Left lung (tissue), 4 donors: ENCODE measurements at regions not wholly inside any gene's neighbourhood (a gene's known extent, or its start where the extent isn't known, plus 50 kb on each side); places are given as distances from the start of the nearest gene placed in this dataset.
"Not testable (repeated sequence)": the region's sequence is repeated elsewhere in the genome, so short reads cannot be mapped to it uniquely, and the experiment has no call there.

Source experiments
- ATAC-seq: fragments of 200-7000 bp; cut with Tn5 transposase; one replicate; pipeline ENCODE4 v1.9.1; 2020; ENCODE audit warnings: moderate library complexity
- DNase-seq, 4 donors: peaks; one replicate each; pipeline ENCODE4 v3.0.0-alpha.2; 2013 to 2020
- H3K27ac ChIP-seq, 2 donors: fragments of 200-600 bp; sonication (generic) in 1 of 2; one replicate each; pipeline versions ENCODE4 v1.5.0 to v1.8.0; 2020 to 2021
- H3K27me3 ChIP-seq, 2 donors: fragments of 200-600 bp; sonication (generic) in 1 of 2; one replicate each; pipeline versions ENCODE4 v1.5.0 to v1.8.0; 2020 to 2021
- H3K36me3 ChIP-seq, 2 donors: fragments of 200-600 bp; sonication (generic) in 1 of 2; one replicate each; pipeline versions ENCODE4 v1.5.0 to v1.8.0; 2020 to 2021
- H3K4me1 ChIP-seq, 2 donors: fragments of 200-600 bp; one replicate each; pipeline ENCODE4 v1.8.0; 2021
- H3K4me3 ChIP-seq, 2 donors: fragments of 200-600 bp; sonication (generic) in 1 of 2; one replicate each; pipeline versions ENCODE4 v1.5.0 to v1.8.0; 2020 to 2021; ENCODE audit warnings: mild to moderate bottlenecking in 1 of 2
- H3K9me3 ChIP-seq, 2 donors: fragments of 200-600 bp; sonication (generic) in 1 of 2; one replicate each; pipeline versions ENCODE4 v1.5.0 to v1.8.0; 2020 to 2021
- CTCF ChIP-seq, 2 donors: fragments of 200-600 bp; sonication (generic) in 1 of 2; IDR thresholded peaks; one replicate each; pipeline versions ENCODE4 v1.5.0 to v1.8.0; 2021; ENCODE audit warnings: antibody characterized with exemption in 2 of 2
- intact Hi-C, 2 donors: fragments of 100-400 bp; cut with DNase I; formaldehyde crosslinking; loops; one replicate each; pipeline versions ENCODE4 v1.11.2 to v1.14.2; 2022
- donor health status: DM: no; HTN: yes; CAD: no.
- donor health status: DM: no; HTN: no; CAD: no.

GRCh38 chr5:39660020-39660419, 235.2 kb upstream of the DAB2 start:
- Histone ChIP-seq H3K4me3 (no peak overlapping the region), H3K9me3 (peaks cover 0 to 1% of the 10 kb centered on the region in 2 donors), H3K27me3 (no peaks in the 10 kb centered on the region), H3K36me3 (no peaks in the 10 kb centered on the region), H3K4me1 (no peaks in the 10 kb centered on the region), H3K27ac (no peak overlapping the region)
- no peak for TF ChIP-seq CTCF (IDR thresholded peaks at IDR 0.05)
- DNase-seq (no peak), ATAC-seq (no peak)
- intact Hi-C loops: no loop called here

- H3K27me3 ChIP-seq: no peaks in the 10 kb centered on the region
- no peaks in the 10 kb centered on the region for H3K4me1 ChIP-seq
- no peak overlapping the region for H3K27ac ChIP-seq
- no peak for DNase-seq
- intact Hi-C loops: no loop called here
- H3K4me3 ChIP-seq: no peak overlapping the region
- no peak for ATAC-seq
- H3K9me3 ChIP-seq: no peaks in the 10 kb centered on the region
- TF ChIP-seq CTCF (IDR thresholded peaks at IDR 0.05): no peak
- no peaks in the 10 kb centered on the region for H3K36me3 ChIP-seq
Observed at GRCh38 chr5:39658866-39659265, 234.1 kb upstream of the DAB2 start.

GRCh38 chr5:39657943-39658342, 233.2 kb upstream of the DAB2 start:
- intact Hi-C loops: no loop called here
- Histone ChIP-seq H3K27me3 (no peaks in the 10 kb centered on the region), H3K36me3 (no peaks in the 10 kb centered on the region), H3K4me3 (no peak overlapping the region), H3K9me3 (no peaks in the 10 kb centered on the region), H3K4me1 (no peaks in the 10 kb centered on the region), H3K27ac (no peak overlapping the region)
- ATAC-seq (no peak), DNase-seq (no peak)
- TF ChIP-seq CTCF (IDR thresholded peaks at IDR 0.05): no peak

GRCh38 chr5:39656600-39656999, 231.8 kb upstream of the DAB2 start:
- intact Hi-C loops: no loop called here
- Histone ChIP-seq H3K27me3 (no peaks in the 10 kb centered on the region), H3K36me3 (no peaks in the 10 kb centered on the region), H3K4me1 (no peaks in the 10 kb centered on the region), H3K27ac (no peak overlapping the region), H3K4me3 (no peak overlapping the region), H3K9me3 (no peaks in the 10 kb centered on the region)
- DNase-seq (no peak), ATAC-seq (no peak)
- TF ChIP-seq CTCF (IDR thresholded peaks at IDR 0.05): no peak

GRCh38 chr5:39654715-39655114, 229.9 kb upstream of the DAB2 start:
- Histone ChIP-seq H3K4me1 (no peaks in the 10 kb centered on the region), H3K9me3 (no peaks in the 10 kb centered on the region), H3K27ac (no peak overlapping the region), H3K36me3 (no peaks in the 10 kb centered on the region), H3K27me3 (no peaks in the 10 kb centered on the region), H3K4me3 (no peak overlapping the region)
- intact Hi-C loops: no loop called here
- no peak for TF ChIP-seq CTCF (IDR thresholded peaks at IDR 0.05)
- ATAC-seq (no peak), DNase-seq (no peak)

- H3K4me3 ChIP-seq, intact Hi-C loops, H3K4me1 ChIP-seq, H3K36me3 ChIP-seq, H3K27me3 ChIP-seq, ATAC-seq, H3K9me3 ChIP-seq, DNase-seq, H3K27ac ChIP-seq: not testable (repeated sequence)
Observed at GRCh38 chr5:39652481-39652880, 227.7 kb upstream of the DAB2 start.
